GM19438 (cell line): ENCODE measurements at regions not wholly inside any gene's neighbourhood (a gene's known extent, or its start where the extent isn't known, plus 50 kb on each side); places are given as distances from the start of the nearest gene placed in this dataset.

Experiments
- ATAC-seq: cut with Tn5 transposase; IDR thresholded peaks from one replicate; pipeline ENCODE4 v1.9.1; 2021; ENCODE audit warnings: low read depth; ENCODE audit not compliant: unreplicated experiment

DNA sequence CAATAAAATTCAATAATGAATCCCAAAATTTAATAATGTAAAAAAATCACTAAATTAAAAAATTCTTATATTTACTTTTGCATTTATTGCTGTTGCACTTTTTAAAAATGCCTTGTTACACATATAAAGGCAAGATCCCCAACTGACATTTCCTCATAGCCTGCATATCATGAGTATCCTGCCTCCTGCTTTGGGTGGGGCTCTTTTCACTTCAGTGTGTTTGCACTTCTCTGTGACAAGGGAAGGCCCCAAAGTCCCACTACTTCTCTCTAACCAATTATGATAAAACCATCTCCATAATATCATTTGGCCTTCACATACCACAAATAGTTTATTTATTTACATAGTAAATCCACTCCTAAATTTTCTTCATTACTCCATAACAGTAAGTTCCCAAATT is 446.1 kb upstream of the MARCKS start:
- no peak for ATAC-seq

DNA sequence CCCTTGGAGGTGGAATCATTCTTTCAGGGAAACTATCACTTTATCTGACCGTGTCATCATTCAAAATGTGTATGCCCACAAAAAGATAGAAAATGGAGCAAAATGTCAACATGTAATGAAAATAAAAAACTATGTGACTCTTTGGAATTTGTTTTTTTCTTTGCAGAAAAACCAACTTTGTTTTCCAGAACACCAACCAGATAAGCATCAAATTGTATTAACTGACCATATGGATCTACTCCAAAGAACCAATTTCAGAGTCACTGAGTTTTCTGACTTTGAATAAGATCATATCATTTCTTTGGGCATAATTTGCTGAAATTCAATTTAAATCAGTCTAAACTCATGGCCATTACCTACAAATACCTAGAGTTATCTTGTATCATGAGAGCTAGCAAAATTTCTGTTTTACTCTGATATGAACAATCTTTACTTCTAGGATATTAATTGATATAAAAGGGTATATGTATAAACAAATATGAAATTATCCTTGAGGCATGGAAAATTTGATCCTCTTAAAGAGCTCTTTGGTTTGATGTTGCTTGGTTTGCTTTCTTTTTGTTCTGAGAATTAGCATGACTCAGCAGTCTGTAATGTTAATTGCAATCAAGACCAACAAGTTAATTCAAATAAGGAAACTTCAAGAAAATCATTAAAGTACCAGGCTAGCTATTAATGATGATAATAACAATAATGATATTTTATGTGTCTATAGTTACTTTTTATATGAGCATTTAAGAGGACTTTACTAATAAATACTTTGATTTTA is 444.4 kb upstream of the MARCKS start:
- ATAC-seq = no peak

DNA sequence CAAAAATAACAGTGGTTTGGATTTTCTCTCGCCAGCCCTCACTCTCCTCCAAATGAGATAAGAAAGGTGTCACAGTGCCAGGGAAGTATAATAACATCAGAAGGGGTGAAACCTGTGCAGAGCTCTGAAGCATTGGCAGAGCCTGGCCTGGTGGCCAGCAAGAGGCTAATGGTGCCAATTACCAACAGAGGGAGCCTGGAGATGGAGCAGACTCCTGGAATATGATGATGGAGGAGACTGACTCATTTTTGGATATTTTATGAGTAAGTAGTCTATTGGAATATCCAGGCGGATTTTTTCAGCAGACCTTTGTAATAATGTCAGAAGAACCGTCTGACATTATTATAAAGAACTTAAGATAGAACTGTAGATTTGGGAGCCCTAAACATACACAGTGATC is 442.6 kb upstream of the MARCKS start:
- ATAC-seq = no peak

DNA sequence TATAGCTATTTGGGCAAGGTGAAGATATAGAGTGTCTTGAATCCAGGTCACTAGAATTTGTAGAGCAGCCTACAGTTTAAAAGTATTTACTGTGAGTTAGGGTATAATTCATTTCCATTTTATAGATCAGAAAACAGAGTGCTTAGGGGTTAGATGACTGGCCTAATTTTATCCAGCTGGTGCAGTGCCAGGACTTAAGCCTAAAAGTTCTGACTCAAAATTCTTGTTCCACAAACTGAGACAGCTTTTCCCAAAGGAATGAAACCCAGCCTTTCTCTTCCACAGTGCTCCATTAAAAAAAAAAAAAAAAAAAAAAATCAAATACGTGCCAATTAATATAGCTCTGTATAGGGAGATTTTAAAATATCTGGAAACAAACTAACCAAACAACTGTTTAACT is 441.0 kb upstream of the MARCKS start:
- ATAC-seq = no peak

DNA sequence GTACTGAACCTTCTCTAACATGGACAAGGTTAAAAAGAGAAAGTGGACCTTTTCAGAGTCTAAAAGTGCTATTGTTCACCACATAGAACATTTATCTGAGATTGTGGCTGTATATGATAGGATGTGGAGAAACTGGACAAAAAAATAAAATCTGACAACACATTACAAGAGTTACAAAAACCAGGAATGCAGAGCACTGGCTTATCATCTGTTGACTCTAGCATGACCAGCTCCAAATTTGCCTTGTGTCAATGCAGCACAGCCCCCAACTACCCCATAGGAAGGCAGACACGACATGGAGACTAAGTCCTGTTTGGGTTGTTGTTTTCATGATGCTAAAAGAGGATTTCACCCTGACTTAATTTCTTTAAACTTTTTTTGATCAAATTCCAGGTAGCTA is 436.9 kb upstream of the MARCKS start:
- no peak for ATAC-seq

DNA sequence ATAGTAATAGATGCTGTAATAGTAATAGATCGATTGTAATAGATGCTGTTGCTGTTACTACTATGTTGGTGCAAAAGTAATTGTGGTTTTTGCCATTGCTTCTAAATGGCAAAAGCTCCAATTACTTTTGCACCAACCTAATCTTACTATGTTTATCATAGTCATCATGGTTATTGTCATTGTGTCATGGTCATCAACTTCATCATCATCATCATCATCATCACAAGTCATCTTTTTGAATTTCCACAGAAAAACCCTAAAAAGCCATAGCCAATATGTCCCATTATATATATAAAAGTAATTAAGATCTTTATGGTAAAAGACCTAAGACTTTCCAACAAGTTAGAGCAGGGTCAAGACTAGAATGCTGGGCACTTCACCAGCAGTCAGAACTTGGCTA is 435.1 kb upstream of the MARCKS start:
- ATAC-seq = no peak

DNA sequence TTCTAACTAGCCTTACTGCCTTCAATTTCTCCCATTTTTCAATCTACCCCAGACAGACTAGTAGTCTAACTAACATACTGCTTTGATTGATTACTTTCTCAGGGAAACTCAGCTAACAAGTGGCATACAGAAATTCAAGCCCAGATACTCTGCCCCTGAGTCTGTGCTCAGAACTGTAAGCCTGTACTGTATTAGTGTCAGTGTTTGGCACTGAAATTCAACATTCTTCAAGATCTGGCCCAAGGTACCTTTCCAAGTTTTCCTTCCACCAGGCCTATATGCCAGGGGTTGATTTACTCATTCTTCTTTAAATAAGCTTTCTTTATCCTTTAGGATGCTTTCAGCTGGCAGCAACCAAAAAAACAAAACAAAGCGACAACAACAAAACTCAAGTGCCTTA is 433.2 kb upstream of the MARCKS start:
- ATAC-seq = no peak

DNA sequence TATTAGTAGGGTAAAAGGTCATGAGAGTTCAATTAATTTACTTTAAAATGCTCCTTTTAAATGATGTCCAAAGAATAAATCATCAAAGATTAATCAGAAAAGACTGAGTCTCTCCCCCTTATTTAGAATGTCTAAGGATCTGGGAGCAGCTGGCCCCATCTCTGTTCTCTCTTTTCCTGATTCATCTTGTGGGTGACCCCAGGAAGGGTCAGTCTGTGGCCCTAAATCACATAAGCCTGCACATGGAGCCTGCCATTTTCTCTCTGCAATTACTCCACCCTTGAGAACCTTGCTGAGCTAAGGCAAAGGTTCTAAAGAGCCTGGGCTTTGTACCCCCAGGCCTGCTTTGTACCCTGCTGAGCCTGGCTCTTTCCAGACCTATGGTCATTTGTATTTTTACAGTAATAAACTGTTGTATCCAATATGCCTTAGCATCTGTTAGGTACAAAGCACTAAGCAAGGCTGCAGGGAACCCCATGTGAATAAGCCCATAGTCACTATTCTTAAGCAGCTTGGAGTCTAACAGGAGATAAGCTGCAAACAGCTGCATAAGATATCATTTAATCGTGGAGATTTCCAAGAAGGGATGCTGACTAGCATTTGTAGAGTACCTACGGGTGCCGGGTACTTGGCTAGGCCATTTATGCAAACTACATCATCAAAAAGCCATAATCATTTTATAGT is 431.0 kb upstream of the MARCKS start:
- no peak for ATAC-seq

DNA sequence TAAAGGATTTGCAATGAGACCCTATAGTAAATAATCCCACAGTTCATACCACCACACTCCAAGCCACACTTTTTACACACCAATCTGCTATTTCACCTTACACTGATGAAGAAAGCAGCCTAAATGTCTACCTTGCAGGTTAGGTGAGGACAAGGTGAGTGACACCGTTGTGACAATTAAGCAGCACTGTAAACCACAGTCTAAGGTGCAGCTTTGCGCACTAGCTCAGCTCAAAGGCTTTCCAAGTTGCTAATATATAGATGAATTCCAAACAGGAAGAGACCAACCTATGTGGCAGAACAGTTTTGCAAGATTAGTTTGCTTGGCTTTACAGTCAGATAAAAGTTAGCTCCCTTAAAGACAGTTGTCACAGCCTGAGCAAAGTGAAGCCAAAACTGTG is 429.5 kb upstream of the MARCKS start:
- no peak for ATAC-seq

DNA sequence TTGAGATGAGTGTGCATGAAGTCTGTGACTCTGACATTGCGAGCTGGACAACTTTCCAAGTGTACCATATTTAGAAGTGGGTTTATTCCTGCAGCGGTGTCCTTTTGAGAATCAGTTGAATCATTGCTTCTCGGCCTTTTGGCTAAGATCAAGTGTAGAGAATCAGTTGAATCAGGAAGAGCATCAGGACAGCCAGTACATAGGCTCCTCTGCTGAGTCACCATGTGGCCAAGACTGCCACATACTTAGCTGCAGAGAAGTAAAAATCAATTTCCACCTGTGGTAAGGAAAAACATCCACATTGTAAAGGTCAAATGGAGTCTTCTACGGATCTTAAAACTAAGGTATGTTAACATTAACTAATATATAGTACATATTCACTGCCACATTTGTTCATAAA is 428.4 kb upstream of the MARCKS start:
- no peak for ATAC-seq

DNA sequence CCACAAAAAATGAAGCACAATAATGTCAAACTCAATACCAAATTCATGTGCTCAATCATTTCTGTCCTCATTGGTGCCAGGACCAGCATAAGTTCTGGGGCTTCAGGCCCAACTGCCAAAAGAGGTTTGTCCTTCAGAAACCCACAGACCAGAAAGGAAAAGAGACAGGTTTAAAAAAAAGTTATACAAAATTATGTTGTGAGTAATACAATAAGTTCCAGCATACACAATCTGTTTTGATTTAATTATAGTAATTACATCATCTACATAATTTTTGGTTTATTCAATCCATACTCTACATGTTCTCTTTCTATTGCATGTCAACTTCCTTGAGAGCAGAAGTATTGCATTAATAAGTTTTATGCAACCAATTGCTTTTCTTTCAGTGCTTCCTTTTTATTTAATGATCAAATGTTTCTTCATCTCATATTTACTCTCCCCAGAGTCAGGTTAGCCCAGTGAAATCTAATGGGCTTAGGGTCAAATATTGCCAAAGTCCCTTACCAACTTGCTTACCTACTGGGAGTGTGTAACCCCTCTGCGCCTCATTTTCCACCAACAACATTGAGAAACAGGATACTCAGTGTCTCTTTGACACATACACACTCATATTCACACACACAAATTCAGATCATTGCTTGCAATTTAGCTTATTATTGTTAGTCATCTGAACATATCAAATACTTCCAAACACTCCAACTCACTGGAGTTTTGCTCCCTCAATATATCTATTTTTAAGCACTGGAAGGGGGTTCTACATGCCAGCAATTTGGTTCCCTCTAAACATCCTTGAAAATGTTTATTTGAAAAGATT is 424.4 kb upstream of the MARCKS start:
- no peak for ATAC-seq

DNA sequence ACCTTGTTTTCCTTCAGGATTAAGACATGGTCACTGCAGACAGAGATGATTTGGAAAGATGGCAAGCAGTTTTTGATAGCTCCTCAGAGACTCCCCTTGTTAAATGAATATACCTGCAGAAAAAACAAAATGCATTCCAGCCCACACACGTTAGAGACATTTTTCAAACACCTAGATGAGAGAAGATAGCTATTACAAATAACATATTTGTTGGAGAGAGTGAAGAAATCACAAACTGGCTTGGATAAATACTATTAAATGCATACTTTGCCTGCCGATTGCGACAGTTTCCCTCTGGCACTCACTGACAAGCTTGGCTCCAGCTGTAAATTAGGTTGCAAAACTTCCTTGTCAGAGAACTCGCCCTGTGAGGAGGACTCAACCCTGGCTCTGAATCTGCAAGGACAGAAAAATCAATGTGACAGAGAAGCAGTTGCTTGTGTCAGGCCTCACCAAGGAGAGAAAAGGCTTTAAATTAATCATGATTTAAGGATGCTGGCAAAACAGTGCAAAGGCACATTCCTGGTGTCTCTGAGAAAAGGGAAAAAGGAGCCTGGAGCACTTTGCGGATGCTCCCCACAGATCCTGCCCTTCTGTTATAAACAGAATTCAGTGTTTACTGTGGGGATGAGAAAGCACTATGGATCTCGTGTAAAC is 423.7 kb upstream of the MARCKS start:
- ATAC-seq = no peak

DNA sequence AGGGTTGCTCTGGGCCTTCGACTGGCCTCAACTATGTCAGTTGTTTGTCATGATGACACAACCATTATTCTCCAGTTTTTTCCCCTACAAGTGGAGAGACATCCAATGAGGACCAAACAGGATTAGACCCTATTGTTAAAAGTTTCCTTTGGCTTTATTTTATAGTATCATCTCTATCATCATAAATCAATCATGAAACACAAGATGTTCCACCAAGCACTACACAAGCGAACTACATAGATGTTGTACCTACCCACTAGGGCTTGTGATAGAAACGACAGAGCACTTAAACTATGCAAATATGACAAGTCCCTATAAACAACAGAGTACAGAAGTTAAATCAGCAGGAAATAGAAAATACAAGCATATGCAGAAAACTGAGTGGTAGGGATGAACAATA is 422.5 kb upstream of the MARCKS start:
- ATAC-seq = no peak

DNA sequence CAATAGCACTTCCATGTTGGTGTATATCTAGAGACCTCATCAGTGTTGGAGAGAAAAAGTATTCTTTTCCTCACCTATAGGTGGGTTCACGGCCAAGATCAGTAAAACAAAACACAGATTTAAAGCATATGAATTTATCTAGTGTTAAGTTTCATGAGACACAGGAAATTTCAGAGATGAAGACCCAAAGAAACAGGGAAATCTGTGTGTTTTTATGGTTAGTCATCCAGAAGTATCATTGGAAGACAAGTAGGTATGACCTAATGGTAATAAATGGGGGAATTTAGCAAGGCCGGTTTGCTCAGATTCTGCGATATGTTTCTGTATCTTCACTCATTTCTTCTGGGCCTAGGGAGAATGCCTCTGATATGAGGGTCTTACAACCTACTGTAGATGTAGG is 419.6 kb upstream of the MARCKS start:
- ATAC-seq = no peak

DNA sequence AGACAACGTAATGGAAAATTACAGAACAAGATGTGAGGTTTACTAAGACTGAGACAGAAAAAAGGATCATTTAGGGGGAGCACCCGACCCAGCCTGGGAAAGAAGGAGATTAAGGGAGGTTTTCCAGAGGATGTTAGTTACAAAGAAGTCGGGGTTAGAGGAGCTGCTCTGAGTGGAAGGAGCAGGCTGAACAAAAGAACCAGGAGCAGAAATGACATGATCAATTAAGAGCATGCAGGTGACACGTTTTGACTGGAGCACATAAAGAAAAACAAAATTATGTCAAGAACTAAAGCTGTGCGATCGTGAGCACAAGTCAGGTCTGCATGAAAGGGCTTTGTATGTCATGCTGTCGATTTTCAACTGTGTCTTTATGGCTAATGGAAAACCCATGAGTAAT is 417.3 kb upstream of the MARCKS start:
- no peak for ATAC-seq

DNA sequence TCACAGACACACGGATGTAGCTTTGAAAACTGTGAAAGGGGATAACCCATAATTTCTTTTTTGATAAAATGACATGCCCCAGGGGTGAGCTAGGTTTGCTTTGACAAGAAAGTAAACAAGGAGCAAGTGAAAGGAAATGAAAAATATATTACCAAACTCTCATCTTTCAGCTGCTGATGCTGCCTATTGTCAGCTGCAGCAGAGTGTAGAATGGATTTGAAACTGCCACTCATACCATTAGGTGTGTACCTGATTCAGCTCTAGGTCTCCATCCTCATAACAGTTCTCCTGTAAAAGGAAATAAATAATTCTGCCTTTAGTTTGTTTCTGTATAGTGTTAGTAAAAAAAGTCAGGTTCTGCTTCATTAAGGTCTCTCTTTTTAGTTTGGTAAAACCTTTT is 415.1 kb upstream of the MARCKS start:
- no peak for ATAC-seq

DNA sequence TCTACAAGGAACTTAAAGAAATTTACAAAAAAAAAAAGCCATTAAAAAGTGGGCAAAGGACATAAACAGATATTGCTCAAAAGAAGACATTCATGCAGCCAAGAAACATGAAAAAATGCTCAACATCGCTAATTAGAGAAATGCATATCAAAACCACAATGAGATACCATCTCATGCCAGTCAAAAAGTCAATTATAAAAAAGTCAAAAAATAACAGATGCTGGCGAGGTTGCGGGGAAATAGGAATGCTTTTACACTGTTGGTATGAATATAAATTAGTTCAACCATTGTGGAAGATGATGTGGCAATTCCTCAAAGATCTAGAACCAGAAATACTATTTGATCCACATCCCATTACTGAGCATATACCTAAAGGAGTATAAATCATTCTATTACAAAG is 411.9 kb upstream of the MARCKS start:
- no peak for ATAC-seq

DNA sequence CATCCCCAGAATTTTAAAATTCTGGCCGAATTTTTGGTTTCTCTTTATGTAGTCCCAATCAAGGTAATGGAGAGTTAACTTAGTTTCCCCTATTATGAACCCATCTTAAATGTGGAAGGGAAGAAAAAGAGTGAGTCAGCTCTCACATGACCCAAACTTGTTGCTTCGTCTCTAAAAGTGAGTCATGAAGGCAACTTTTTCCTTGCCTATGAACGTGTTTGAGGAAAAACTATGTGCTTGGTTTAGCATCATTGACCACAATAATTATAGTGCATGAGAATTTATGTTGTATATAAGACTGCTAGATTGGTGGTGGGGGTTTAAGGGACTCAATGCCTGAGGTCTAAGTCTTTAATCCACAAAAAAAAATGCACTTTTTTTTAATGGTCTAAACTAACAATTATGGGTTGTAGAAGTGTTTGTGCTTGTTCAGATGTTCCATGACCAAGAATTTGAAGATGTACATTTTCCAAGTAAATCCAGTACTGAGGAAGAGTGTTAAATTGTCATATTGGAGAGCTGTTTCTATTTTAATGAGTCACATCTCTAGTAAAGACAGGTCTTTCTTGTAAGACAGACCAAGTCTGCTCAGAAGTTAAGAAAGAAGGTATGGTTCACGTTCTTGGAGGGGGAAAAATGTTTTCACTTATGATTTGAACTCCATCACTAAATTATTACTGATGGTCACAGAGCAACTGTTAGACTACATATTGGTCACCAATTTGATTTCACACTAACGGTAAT is 409.9 kb upstream of the MARCKS start:
- ATAC-seq = no peak

DNA sequence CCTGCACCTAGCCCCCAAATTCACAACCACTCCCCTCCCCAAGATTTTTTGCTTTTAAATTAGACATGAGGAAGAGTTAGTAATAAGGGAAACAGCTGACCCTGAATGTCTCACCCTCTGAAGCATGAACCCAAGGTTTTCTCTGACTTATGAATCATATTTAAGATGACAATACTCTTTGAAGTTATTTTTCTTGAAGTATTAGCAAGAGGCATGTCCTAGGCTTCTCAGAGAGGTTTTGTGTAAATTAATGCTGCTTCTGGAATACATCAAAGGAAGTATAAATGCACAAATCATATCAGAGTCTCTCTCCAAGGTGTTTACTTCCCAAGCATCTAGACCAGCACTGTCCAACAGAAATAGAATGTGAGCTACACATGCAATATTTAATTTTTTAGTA is 408.1 kb upstream of the MARCKS start:
- ATAC-seq = no peak

DNA sequence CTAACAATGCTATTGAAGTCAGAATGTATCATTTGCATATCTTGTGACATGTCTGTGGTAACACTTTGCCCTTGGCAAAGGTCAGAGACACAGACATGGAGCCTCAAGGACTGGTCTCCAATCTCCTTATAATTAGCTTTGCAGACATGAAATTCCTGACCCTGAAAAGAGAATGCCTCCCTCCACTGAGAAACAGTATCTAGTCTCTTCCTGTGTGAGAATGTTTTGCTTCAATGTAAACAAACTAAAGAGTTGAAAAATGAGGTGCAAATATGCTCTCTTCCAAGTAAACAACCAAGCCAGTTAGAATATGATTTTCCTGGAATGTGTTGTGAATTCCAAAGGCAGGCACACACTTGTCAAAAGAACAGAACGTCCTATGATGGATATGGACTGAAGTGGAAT is 407.1 kb upstream of the MARCKS start:
- ATAC-seq = no peak
